ENCODE measurements at regions not wholly inside any gene's neighbourhood (a gene's known extent, or its start where the extent isn't known, plus 50 kb on each side); places are given as distances from the start of the nearest gene placed in this dataset.

GRCh38 chr10:36271627-36272340 lies 629.7 kb upstream of the FZD8 start:
- DNase-seq: no peak

GRCh38 chr10:36269222-36269621 lies 627.1 kb upstream of the FZD8 start:
- no peak for DNase-seq

GRCh38 chr10:36266923-36267322 lies 624.8 kb upstream of the FZD8 start:
- no peak for DNase-seq

- no peak for DNase-seq
Observed at GRCh38 chr10:36265741-36266140, 623.6 kb upstream of the FZD8 start.

GRCh38 chr10:36263871-36264270 lies 621.8 kb upstream of the FZD8 start:
- DNase-seq: no peak

GRCh38 chr10:36256948-36257356 lies 614.9 kb upstream of the FZD8 start:
- no peak for DNase-seq

- DNase-seq: no peak
Observed at GRCh38 chr10:36256166-36256565, 614.1 kb upstream of the FZD8 start.

- no peak for DNase-seq
Observed at GRCh38 chr10:36254199-36254598, 612.1 kb upstream of the FZD8 start.

- no peak for DNase-seq
Observed at GRCh38 chr10:36253731-36254130, 611.6 kb upstream of the FZD8 start.

- no peak for DNase-seq
Observed at GRCh38 chr10:36251068-36251467, 609.0 kb upstream of the FZD8 start.

- no peak for DNase-seq
Observed at GRCh38 chr10:36248304-36248981, 606.3 kb upstream of the FZD8 start.

GRCh38 chr10:36247478-36247877 lies 605.4 kb upstream of the FZD8 start:
- no peak for DNase-seq

- DNase-seq: no peak
Observed at GRCh38 chr10:36236931-36237330, 594.8 kb upstream of the FZD8 start.

- no peak for DNase-seq
Observed at GRCh38 chr10:36236341-36236740, 594.2 kb upstream of the FZD8 start.

GRCh38 chr10:36232935-36233334 lies 590.8 kb upstream of the FZD8 start:
- DNase-seq: no peak

- no peak for DNase-seq
Observed at GRCh38 chr10:36224431-36224985, 582.4 kb upstream of the FZD8 start.

GRCh38 chr10:36221101-36221500 lies 579.0 kb upstream of the FZD8 start:
- DNase-seq: no peak

- DNase-seq: no peak
Observed at GRCh38 chr10:36220151-36220550, 578.1 kb upstream of the FZD8 start.

- DNase-seq: no peak
Observed at GRCh38 chr10:36211856-36212255, 569.8 kb upstream of the FZD8 start.

GRCh38 chr10:36209480-36209879 lies 567.4 kb upstream of the FZD8 start:
- DNase-seq: no peak

GRCh38 chr10:36202881-36203280 lies 560.8 kb upstream of the FZD8 start:
- no peak for DNase-seq

- DNase-seq: no peak
Observed at GRCh38 chr10:36200577-36200976, 558.5 kb upstream of the FZD8 start.

- no peak for DNase-seq
Observed at GRCh38 chr10:36198322-36198721, 556.2 kb upstream of the FZD8 start.

- no peak for DNase-seq
Observed at GRCh38 chr10:36195364-36195763, 553.3 kb upstream of the FZD8 start.

All from AML-193 (cell line).